Activated CD8-positive, alpha-beta T cell treated with anti-CD3 and anti-CD28 coated beads, Interleukin-2, amount 10 ng/mL, durations not matched to agents 7 days and 5 days (primary cell): ENCODE measurements at regions not wholly inside any gene's neighbourhood (a gene's known extent, or its start where the extent isn't known, plus 50 kb on each side); places are given as distances from the start of the nearest gene placed in this dataset.

Experiments used
- ATAC-seq: fragments of 150-1000 bp; cut with Tn5 transposase; one replicate; pipeline ENCODE4 v1.10.0; 2021; ENCODE audit warnings: moderate library complexity
- CTCF ChIA-PET: fragments of 350-600 bp; sonication (Branson Sonifier 250); formaldehyde crosslinking; loops from one replicate; lab custom pipeline; 2021; ENCODE audit warnings: antibody characterized with exemption; lab: Charles Lee
- POLR2A ChIA-PET: fragments of 350-600 bp; sonication (Branson Sonifier 250); formaldehyde crosslinking; loops from one replicate; lab custom pipeline; 2021; ENCODE audit warnings: antibody characterized with exemption; lab: Charles Lee
- DNase-seq: peaks from one replicate; pipeline ENCODE4 v3.0.0-alpha.2; 2020
- H3K27ac Mint-ChIP-seq: one replicate; pipeline ENCODE4 v1.8.0; 2021; ENCODE audit warnings: mild to moderate bottlenecking, mixed read lengths
- H3K27me3 Mint-ChIP-seq: one replicate; pipeline ENCODE4 v1.8.0; 2021; ENCODE audit warnings: low read depth, mixed read lengths
- H3K36me3 Mint-ChIP-seq: one replicate; pipeline ENCODE4 v1.8.0; 2021; ENCODE audit warnings: low read depth, mixed read lengths
- H3K4me1 Mint-ChIP-seq: one replicate; pipeline ENCODE4 v1.8.0; 2021; ENCODE audit warnings: low read depth, mixed read lengths
- H3K4me3 Mint-ChIP-seq: one replicate; pipeline ENCODE4 v1.8.0; 2021; ENCODE audit warnings: mild to moderate bottlenecking, mixed read lengths
- H3K9me3 Mint-ChIP-seq: one replicate; pipeline ENCODE4 v1.8.0; 2022; ENCODE audit warnings: mixed read lengths; ENCODE audit not compliant: insufficient read depth

GRCh38 chr20:51968151-51968550 lies 165.8 kb upstream of the SALL4 start:
- DNase-seq (no peak), ATAC-seq (no peak)
- no peaks in the 10 kb centered on the region for H3K36me3 Mint-ChIP-seq
- CTCF ChIA-PET = no interaction called here
- H3K4me1 Mint-ChIP-seq = no peaks in the 10 kb centered on the region
- H3K27me3 Mint-ChIP-seq = no peaks in the 10 kb centered on the region
- POLR2A ChIA-PET = no interaction called here
- no peak overlapping the region for H3K4me3 Mint-ChIP-seq
- H3K27ac Mint-ChIP-seq = no peak overlapping the region
- no peaks in the 10 kb centered on the region for H3K9me3 Mint-ChIP-seq

GRCh38 chr20:51966296-51966971 lies 164.1 kb upstream of the SALL4 start:
- ATAC-seq (no peak), DNase-seq (peak; percentile 22)
- H3K27me3 Mint-ChIP-seq = no peaks in the 10 kb centered on the region
- ChIA-PET POLR2A (no interaction called here), CTCF (interaction anchor here (0.7 kb wide), 1 partner anchor 311 kb away, joined by 3 read pairs; no protein-coding TSS in a partner anchor)
- no peak overlapping the region for H3K4me3 Mint-ChIP-seq
- no peak overlapping the region for H3K27ac Mint-ChIP-seq
- no peaks in the 10 kb centered on the region for H3K4me1 Mint-ChIP-seq
- H3K36me3 Mint-ChIP-seq = no peaks in the 10 kb centered on the region
- H3K9me3 Mint-ChIP-seq = no peaks in the 10 kb centered on the region

GRCh38 chr20:51961964-51962761 lies 159.8 kb upstream of the SALL4 start:
- Mint-ChIP-seq H3K27ac (no peak overlapping the region), H3K4me1 (no peaks in the 10 kb centered on the region), H3K36me3 (no peaks in the 10 kb centered on the region), H3K9me3 (no peaks in the 10 kb centered on the region), H3K4me3 (no peak overlapping the region), H3K27me3 (peaks cover 18% of the 10 kb centered on the region)
- ChIA-PET POLR2A (interaction anchor here (0.6 kb wide), 1 partner anchor 1859 kb away, joined by 3 read pairs; no protein-coding TSS in a partner anchor), CTCF (no interaction called here)
- ATAC-seq (no peak), DNase-seq (no peak)

- ChIA-PET POLR2A (no interaction called here), CTCF (no interaction called here)
- Mint-ChIP-seq H3K36me3 (no peaks in the 10 kb centered on the region), H3K9me3 (no peaks in the 10 kb centered on the region), H3K27me3 (peaks cover 18% of the 10 kb centered on the region), H3K4me3 (no peak overlapping the region), H3K4me1 (no peaks in the 10 kb centered on the region), H3K27ac (no peak overlapping the region)
- no peak for DNase-seq
- no peak for ATAC-seq
These were observed 157.8 kb upstream of the SALL4 start for GRCh38 chr20:51960047-51960675.

GRCh38 chr20:51959066-51959542 lies 156.8 kb upstream of the SALL4 start:
- ATAC-seq (no peak), DNase-seq (no peak)
- ChIA-PET CTCF (no interaction called here), POLR2A (no interaction called here)
- no peaks in the 10 kb centered on the region for H3K4me1 Mint-ChIP-seq
- H3K36me3 Mint-ChIP-seq = no peaks in the 10 kb centered on the region
- H3K27ac Mint-ChIP-seq = no peak overlapping the region
- H3K27me3 Mint-ChIP-seq = peaks cover 18% of the 10 kb centered on the region
- H3K4me3 Mint-ChIP-seq = no peak overlapping the region
- no peaks in the 10 kb centered on the region for H3K9me3 Mint-ChIP-seq

GRCh38 chr20:51958099-51959065 lies 156.1 kb upstream of the SALL4 start:
- ATAC-seq (no peak), DNase-seq (no peak)
- Mint-ChIP-seq H3K36me3 (no peaks in the 10 kb centered on the region), H3K27ac (no peak overlapping the region), H3K4me1 (no peaks in the 10 kb centered on the region), H3K9me3 (no peaks in the 10 kb centered on the region), H3K27me3 (peaks cover 18% of the 10 kb centered on the region), H3K4me3 (no peak overlapping the region)
- CTCF ChIA-PET = no interaction called here
- POLR2A ChIA-PET = no interaction called here

- peaks cover 18% of the 10 kb centered on the region for H3K27me3 Mint-ChIP-seq
- no peaks in the 10 kb centered on the region for H3K4me1 Mint-ChIP-seq
- no peaks in the 10 kb centered on the region for H3K36me3 Mint-ChIP-seq
- H3K27ac Mint-ChIP-seq = no peak overlapping the region
- no peak overlapping the region for H3K4me3 Mint-ChIP-seq
- POLR2A ChIA-PET = no interaction called here
- no peak for ATAC-seq
- no peak for DNase-seq
- CTCF ChIA-PET = no interaction called here
- no peaks in the 10 kb centered on the region for H3K9me3 Mint-ChIP-seq
These were observed 153.4 kb upstream of the SALL4 start for GRCh38 chr20:51955756-51956155.

GRCh38 chr20:51953731-51954340 lies 151.5 kb upstream of the SALL4 start:
- ChIA-PET CTCF (no interaction called here), POLR2A (no interaction called here)
- Mint-ChIP-seq H3K36me3 (no peaks in the 10 kb centered on the region), H3K27me3 (peaks cover 6% of the 10 kb centered on the region), H3K4me1 (no peaks in the 10 kb centered on the region), H3K9me3 (no peaks in the 10 kb centered on the region), H3K4me3 (no peak overlapping the region), H3K27ac (no peak overlapping the region)
- DNase-seq = no peak
- ATAC-seq = no peak

- no peak for ATAC-seq
- H3K27me3 Mint-ChIP-seq = no peaks in the 10 kb centered on the region
- CTCF ChIA-PET = no interaction called here
- POLR2A ChIA-PET = no interaction called here
- H3K4me3 Mint-ChIP-seq = no peak overlapping the region
- no peaks in the 10 kb centered on the region for H3K4me1 Mint-ChIP-seq
- no peaks in the 10 kb centered on the region for H3K36me3 Mint-ChIP-seq
- no peak for DNase-seq
- H3K9me3 Mint-ChIP-seq = no peaks in the 10 kb centered on the region
- H3K27ac Mint-ChIP-seq = no peak overlapping the region
These were observed 148.6 kb upstream of the SALL4 start for GRCh38 chr20:51950926-51951325.

GRCh38 chr20:51946586-51946985 lies 144.3 kb upstream of the SALL4 start:
- Mint-ChIP-seq H3K27me3 (no peaks in the 10 kb centered on the region), H3K9me3 (no peaks in the 10 kb centered on the region), H3K27ac (no peak overlapping the region), H3K4me1 (no peaks in the 10 kb centered on the region), H3K36me3 (no peaks in the 10 kb centered on the region), H3K4me3 (no peak overlapping the region)
- ATAC-seq (no peak), DNase-seq (no peak)
- POLR2A ChIA-PET = no interaction called here
- CTCF ChIA-PET = interaction anchor here (1.7 kb wide), 1 partner anchor 182 kb away, joined by 3 read pairs; no protein-coding TSS in a partner anchor

- H3K4me1 Mint-ChIP-seq = no peaks in the 10 kb centered on the region
- ChIA-PET CTCF (no interaction called here), POLR2A (no interaction called here)
- no peaks in the 10 kb centered on the region for H3K9me3 Mint-ChIP-seq
- H3K27me3 Mint-ChIP-seq = no peaks in the 10 kb centered on the region
- H3K4me3 Mint-ChIP-seq = no peak overlapping the region
- H3K27ac Mint-ChIP-seq = no peak overlapping the region
- H3K36me3 Mint-ChIP-seq = no peaks in the 10 kb centered on the region
- no peak for DNase-seq
- no peak for ATAC-seq
These were observed 143.6 kb upstream of the SALL4 start for GRCh38 chr20:51945881-51946280.
